Inflammatory macrophage (primary cell): ENCODE measurements at regions not wholly inside any gene's neighbourhood (a gene's known extent, or its start where the extent isn't known, plus 50 kb on each side); places are given as distances from the start of the nearest gene placed in this dataset.
"Not testable (repeated sequence)": the region's sequence is repeated elsewhere in the genome, so short reads cannot be mapped to it uniquely, and the experiment has no call there.

Experiments
- DNase-seq, 2 donors: peaks; one replicate each; pipeline ENCODE4 v3.0.0-alpha.2; 2020 to 2022

DNA sequence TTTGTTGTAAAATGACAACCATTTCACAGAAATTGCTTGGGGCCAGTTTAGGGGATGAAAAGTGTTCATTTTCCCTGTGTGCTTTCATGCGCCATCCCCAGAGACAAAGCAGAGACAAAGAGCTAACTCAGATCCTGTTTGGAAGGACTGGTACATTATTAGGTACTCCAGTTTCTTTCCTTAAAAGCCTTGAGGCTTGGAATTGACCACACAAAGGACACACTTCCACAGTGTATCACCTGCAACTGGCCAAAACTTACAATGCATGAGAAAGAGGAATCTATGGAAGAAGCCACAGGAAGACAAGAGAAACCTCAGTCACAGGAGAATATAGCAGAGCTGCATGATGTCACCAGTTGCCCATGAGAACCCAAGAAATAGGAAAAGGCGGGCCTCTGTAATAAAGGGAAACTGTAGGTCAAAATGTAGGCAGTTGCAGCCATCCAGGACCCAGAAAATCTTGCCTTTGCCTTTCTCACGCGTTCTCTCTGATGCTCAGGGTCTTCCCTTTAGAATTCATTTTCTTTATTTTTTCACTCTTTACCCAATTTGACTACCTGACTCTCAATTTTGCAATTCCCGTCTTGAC, 339.0 kb downstream of the RMST start:
- no peak for DNase-seq

DNA sequence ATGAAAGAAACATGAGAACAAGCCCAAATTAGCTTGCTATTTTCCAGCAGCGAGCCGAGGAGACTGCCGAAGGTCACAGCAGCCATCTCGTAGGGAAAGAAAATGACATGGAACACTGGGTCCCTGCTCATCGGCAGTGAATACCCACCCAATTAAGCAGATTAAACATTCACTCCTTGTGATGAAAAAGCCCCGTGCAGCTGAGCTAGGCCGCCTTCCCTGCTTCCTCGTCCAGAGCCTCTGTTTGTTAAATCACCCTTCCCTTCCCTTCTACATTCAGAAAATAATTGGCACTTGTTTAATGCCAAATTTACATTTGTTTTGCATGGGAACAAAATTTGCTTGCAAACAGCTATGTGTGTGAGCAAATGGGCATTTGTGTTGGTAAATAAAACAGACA, 342.5 kb downstream of the RMST start:
- DNase-seq, result no peak

DNA sequence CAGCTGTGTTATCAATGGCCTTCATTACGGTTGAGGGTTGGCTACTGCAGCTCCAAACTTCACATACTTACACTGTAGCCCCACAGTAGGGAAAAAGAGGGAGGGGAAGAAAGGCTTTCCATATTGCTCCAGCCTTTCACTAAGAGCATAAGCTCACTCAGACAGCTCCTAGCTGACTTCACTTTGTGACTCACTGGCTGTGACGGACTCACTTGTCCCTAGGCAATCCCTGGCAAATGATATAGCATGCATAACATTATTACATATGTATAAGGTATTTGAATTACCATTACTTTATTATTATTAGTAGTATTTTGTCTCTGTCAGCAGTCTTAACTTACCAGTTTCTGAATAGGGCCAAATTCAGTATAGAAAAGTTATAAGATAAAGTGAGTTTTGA, 350.7 kb downstream of the RMST start:
- DNase-seq, result no peak

DNA sequence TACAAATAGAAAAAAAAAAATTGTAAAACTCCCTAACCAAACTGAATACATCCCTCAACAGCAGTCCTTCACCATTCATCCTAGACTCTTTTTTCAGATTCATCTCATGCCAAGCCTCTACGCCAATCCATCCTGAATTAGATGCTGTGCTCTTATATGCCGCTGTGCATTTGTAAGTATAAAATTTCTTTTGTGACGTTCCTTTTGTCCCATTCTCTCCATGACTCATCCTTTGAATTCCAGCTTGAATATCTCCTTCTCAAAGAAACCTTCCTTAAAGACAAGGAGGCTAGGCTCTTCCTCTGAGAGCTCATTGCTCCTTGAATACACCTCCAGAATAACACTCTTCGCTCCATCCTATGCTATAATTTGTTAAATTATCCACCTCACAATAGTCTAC, 359.2 kb downstream of the RMST start:
- DNase-seq, result no peak

DNA sequence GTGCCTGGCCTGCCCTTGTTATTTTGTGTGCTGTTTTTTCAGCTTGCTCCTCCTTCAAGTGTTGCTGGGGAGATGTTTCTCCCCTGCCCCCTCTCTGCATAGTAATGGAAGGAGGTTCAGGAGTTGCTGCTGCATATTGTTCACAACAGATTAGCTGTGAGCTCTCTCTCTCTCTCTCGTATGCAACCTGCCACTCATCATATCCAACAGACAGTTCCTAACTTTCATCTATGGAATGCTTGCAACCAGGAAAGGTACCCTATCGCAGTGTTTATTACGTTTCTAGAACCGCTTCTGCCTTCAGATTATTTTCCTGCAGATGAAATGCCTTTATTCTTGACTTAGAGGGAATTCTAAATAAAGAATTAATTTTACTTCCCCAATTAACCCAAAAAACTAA, 372.9 kb downstream of the RMST start:
- no peak for DNase-seq

DNA sequence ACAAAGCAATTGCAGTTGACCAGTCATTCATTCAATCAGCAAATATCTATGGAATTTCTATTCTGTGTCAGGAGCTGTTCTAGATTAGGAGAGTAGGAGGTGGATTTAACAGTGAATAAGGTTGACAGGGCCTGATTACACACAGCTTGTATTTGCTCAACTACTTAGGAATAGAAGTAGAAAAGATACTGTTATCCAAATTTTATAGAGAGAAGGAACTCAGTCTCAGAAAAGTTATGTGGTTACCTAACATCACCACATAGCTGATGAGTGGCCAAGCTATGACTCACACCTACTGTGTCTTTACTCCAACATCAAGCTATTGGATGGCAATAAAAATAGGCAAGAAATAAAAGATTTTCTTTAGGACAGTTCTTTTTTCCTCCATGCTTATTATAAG, 374.8 kb downstream of the RMST start:
- DNase-seq, result no peak

DNA sequence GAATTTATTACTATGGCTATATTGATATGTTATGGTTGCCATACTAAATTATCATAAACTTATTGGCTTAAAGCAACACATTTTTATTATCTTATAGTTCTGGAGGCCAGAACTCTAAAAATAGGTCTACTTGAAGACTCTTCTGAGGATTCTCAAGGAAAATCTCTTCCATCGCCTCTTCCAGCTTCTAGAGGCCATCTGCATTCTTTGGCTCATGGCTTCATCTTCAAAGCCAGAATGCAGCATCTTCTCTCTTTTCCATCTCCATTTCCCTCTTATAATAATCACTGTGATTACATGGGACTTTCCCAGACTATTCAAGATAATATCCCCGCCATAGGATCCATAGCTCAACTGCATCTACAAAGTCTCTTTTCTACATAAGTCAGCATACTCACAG, 385.4 kb downstream of the RMST start:
- DNase-seq, result no peak

DNA sequence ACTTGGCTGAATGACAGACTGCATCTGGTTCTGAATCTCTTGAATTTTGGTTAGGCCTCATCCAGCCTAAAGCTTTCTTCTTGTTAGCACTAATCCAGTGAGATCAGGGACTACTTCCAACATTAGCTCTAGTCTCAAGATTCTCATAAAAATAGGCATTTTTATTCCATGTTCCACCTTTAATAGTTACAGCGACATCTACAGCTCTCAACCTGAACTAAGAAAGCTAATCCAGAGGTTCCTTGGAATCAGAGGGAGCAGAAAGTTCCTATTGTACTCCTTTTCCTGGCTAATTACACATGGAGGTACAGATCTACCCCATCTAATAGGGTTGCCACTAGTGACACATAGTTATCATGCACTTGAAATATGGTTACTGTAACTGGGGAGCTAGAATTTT, 391.9 kb downstream of the RMST start:
- no peak for DNase-seq

DNA sequence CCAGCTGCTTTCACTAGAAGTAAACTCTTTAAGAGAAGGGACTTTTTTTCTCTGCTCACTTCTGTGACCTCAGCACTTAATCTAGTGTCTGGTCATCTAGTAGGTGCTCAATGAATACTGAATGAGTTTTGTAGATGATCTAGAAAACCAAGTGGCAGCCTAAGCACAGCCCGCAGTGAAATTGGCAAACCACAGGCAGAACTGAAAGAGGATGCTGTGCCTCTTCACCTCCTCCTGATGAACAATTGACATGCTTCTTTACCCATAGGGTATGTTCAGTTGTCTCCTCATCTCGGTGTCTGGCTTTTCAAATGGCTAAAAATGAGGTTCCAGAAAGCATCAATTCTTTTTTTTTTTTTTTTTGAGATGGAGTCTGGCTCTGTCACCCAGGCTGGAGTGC, 399.5 kb downstream of the RMST start:
- DNase-seq, result no peak

DNA sequence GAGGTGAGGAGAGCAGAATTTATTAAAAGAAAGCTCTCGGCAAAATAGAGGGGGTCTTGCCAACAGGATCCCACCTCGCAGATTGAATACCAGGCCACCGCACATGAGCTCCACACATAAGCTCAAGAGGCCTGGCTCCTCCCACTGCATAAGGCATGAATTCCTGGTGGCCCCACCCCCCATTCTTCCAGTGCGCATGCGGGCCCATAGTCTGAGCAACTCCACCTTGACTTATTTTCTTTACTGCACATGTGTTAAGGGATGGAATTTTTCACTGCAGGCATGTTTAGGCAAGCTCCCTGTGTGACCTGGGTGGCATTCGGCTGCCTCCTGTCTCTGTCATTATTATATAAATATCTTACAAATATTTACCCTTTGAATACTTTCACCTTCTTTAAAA, 412.5 kb downstream of the RMST start:
- DNase-seq, result no peak

DNA sequence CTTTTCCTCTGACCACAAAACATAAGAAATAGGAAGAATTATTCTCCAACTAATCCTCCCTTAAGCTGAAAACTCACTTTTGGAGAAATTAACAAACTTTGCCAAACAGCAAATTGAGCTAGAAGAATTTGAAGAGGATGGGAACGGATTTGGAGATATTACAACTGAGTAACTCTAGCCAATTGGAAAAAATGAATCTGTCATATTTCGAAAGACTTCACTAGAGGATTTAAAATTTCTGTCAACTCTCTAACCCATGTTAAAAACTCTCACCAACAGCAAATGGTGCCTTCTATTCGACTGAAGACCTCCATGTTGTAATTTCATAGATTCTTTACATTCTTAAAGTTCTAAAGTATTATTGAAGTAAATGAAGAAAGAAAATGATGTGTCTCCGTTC, 414.2 kb downstream of the RMST start:
- DNase-seq, result no peak

DNA sequence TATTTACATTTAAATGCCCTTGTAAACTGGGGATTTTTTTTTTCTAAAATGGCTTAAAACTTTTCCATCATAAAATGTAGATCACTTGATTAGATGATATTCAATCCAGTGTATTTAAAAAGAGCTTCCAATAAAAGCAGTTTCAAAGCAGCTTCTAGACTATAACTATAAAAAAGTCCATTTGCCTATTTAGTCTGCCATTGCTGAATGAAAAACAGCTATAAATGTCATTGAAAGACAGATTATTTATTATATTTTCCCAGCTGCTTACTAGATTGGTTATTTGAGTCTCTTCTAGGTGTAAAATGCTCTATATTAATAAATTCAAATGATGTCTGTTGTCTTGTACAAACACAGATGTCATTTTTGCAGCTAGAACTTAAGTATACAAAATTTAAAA, 414.8 kb downstream of the RMST start:
- DNase-seq, result no peak

DNA sequence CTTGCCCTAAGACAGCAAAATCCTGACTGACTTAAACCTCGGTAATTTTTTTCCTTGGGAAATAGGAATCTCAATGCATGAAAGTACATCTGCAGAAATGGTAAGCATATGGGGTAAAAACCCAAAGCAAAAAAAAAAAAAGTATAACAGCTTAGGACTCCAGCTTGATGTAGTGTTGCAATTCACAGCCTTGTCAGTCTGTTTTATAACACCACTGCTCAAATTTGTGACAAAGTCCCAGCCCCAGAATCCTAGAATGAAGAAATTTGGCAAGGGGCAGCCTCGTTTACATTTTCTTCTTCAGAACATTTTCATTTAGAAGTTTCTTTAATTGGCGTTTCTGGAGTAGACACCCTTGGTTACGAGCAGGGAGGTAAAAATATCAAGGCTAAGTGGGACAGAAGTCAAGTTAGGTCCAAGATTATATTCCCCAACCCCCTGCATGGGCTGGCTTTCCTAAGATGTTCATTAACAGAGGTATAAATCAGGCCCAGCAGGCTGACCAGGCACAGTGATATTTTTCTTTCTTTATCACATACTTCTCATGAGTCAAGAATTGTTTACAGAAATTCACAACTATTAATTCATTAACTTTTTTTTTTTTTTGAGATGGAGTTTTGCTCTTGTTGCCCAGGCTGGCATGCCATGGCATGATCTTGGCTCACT, 424.0 kb downstream of the RMST start:
- DNase-seq, result no peak

DNA sequence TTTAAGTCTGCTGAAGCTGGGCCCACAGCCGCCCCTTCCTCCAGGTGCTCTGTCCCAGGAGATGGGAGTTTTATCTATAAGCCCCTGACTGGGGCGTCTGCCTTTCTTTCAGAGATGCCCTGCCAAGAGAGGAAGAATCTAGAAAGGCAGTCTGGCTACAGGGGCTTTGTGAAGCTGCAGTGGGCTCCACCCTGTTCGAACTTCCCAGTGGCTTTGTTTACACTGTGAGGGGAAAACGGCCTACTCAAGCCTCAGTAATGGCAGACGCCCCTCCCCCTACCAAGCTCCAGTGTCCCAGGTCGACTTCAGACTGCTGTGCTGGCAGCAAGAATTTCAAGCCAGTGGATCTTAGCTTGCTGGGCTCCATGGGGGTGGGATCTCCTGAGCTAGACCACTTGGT, 435.3 kb downstream of the RMST start:
- DNase-seq, result not testable (repeated sequence)

DNA sequence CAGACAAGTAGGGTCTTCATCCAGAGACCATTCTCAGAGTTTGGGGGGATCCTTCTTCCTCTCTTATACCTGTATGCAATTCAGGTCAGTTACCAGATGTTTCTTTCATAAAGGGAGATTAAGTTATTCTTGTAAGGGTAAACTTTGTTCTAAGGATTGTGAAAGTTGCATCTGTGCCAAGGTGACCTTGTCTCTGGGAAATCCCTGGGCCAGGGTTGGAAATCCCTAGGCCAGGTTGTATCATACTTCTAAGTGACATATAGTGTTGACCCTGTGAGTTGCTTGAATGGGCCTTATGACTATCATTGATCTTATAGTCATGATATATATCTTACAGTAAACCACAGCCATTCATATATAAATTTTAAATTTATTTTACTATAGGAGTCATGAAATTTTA, 436.9 kb downstream of the RMST start:
- no peak for DNase-seq

DNA sequence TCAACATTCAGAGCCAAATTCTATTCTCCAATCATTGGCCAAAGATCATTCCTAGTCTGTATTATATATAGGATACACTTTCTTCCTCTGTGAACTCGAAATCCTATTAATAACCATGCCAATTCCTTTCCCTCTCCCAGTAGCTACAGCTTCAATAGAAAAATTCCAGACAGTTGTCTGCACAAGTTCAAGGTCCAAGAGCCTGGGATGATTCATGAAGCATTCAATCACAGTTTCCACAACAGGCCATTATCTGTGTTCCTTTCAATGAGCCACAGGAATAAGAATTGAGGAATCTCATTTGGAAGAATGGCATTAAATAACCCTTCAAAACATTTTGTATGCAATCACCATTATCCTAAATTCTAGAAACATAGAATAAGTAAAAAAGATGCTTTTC, 437.4 kb downstream of the RMST start:
- no peak for DNase-seq

DNA sequence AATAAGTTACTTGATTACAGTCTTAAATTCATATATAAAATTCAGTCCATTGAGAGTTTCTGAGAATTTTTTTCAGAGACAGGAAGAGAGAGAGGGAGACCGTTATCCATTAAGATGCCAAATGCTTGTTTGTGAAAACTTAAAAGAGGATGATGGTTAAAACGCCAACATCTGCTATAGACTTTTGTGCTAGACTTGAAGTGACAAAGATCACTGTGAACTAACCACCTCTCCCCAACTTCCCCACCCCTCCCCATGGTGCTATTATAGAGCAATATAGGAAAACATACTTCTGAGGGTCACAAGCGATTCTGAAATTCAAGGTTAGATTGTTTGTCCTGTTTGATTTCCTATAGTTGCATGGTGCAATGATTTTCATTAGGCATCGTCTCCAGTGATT, 440.8 kb downstream of the RMST start:
- DNase-seq, result no peak

DNA sequence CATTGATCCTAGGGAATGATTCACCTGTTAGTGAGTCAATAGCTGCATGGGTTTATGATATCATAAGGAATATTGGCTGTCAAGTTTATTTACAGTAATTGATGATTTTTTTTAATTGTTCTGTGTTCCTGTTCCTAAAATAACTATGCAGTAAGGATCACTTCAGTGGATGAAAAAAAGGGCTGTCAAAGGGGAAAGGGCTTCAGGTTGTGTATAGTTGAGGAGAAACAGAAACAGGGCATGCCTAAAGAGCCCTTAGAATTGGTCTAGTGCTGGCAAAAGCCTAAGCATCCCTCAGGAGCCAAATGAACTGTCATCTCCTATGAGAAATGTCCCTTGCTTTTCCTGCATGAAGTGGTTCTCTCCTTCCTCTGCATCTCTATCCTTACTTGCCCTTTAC, 444.9 kb downstream of the RMST start:
- DNase-seq, result no peak

DNA sequence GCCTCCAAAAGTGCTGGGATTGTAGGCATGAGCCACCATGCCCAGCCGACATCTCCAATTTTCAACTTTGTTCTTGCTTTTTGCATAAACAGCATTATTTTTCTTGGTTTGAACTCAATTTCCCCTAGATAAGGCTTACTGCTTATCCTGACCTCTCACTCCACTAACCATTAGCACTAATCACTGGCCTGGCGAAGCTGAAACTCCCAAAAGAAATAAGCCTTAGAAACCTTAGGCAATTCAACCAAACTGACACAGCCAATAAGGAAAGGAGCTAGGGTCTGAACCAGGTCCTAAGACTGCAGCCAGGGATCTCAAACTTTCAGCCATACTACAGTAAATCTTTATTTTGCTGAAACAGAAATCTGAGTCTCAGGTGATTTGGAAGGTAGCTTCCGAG, 448.0 kb downstream of the RMST start:
- no peak for DNase-seq

DNA sequence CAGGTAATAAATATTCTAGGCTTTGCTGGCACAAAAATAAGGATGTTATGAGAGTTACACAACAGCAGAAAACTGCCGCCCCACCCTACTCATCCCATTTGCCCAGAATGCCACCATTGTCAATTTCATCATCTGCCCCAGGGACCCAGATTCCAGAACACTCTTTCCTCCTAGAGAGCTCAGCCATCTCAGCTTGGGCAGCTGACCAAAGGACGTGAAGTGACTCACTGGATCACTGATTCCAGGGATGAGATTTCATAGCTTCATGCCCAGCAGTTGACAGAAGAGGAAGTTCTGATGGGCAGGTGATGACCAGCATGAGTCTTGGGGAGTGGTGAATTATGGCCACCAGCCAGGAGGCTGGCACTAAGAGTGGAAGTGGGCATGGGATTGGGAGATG, 450.3 kb downstream of the RMST start:
- DNase-seq, result no peak

DNA sequence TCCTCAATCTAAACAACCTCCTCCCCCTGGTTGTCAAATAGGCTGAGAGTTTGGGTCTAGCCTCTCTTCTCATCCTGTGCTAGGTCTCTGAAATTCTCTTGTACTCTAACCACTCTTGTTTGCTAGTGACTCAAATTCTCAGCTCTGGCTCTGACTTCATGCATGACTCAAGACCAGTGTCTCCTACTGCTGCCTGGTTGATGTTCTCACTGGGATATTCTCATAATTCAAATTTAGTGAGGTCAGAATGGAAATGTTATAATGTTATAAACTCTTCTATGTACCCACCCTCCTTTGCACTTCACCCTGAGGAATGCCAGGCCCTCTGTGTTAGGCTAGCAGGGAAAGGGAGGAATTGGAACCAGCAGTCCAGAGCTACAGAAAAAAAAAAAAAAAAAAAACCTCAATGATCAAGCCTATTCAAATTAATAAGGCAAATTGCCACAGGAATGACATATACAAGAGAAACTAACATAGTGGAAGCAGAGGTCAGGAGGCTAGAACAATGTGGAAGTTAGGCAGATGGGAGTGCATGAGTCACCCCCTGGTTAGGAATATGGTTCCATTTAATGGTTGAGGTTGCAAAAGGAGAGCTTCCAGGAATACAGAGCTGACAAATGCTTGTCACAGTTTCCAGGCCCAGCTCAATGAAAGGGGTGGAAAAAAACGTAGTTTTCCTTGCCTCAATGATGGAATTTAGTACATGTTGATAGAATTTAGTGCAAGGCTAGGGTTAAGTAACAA, 459.5 kb downstream of the RMST start:
- peak; percentile 9 to 11 for DNase-seq

DNA sequence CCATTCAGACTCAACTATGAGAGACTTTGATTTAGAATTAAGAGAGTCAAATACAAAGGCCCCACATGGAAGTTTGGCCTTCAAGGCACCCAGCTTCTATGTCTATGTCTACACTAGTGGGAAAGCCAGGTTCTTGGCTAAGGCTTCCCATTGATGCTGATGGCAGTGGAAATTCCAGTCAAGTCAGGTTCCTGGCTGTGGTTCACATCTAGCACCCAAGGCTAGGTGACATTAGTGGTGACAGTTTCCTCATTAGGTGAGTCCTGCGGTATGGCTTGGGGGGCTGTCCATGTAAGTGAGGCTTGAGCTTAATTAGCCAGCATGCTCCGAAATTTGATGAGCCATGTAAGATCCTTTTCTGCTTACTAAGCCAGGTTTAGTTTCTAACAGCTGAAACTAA, 460.9 kb downstream of the RMST start:
- DNase-seq, result no peak

DNA sequence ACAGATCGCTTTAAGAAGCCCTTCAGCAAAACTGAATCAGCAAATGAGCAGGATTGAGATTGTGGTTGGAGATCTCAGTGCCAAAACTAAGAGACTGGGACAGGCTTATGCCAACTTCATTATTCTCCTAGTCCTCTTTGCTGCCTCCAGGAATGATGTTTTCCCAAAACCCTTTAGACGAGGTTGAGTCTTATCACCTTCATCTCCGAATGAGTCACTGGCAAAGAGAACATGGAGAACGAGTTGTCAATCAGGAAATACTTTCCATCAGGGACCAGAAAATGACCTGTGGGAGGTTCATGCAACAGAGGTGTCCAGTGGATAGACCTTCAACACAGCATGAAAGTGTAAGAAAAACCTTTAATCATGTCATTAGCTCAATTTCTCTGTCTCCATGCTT, 461.5 kb downstream of the RMST start:
- no peak for DNase-seq

DNA sequence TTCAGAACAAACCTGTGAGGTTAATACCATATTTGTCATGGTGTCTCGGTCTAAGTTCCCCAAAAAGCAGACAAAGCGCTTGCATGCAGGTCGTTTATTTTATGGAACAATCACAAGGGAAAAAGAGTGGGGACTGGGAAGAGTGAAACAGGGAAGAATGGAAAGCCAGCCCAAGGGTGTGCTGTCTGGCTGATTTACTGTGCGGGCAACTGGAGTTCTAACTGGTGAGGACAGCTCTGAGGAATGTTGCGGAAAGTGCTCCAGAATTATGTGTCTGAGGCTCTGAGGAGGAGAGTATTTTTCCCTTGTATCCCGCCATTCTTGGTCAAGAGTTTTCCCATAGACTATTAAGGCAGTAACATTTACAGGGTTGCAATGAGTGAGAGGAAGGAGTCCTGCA, 465.4 kb downstream of the RMST start:
- DNase-seq, result no peak

DNA sequence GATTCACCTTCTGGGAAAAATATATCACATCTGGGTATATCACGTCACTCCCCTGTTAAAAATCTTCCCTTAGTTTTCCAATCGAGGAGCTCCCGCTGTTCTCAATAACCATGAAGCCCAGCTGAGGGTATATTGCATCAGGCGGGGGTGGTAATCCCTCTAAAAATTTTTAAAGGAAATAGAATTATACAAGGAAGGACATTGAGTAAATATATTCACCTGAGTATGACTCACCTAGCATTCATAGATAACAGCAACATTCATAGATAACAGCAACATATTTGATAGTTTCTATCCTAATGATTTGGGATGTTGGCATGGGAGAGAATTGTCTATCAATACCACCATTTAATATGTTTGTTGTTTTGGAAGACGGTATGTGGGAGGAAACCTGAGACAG, 473.6 kb downstream of the RMST start:
- DNase-seq, result no peak
